ENCODE measurements at regions not wholly inside any gene's neighbourhood (a gene's known extent, or its start where the extent isn't known, plus 50 kb on each side); places are given as distances from the start of the nearest gene placed in this dataset.

DNA sequence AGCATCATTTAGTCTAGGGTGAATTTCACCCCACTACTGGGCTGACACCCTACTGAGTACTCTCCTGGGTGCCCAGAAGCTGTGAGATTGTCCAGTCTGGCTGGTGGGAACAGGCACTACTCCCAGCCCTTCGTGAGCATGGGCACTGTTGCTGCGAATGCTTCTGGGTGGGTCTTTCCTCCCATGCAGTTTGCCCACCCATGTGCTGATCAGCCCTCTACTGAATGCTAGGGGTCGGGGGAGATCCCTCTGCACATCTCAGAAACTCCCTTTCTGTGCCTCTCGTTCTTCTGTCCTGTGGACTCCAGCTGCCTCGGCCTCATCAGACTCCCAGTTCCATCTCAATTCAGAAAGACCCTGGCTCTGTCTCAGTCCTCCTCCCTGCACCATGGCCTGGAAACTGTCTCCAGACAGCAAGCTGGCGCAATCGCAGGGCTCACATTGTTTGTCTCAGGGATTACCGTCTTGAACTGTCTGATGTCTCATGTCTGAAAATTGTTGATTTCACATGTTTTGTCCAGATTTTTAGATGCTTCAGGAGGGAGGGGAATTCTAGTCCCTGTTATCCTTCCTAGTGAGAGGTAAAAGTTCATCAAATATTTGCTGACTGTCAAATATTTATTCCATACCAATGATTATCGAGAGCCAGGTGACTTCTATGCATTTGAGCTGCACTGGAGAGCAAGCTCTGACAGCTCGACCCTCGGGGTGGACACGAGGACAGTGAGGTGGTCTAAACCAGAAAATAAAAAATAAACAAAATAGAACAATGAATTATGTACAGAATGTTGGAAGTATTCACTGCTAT lies 316.6 kb upstream of the RTL1 start:
- H4K5ac ChIP-seq (ENCODE audit: low read depth, low read length): no peak overlapping the region
- H3K4me2 ChIP-seq (ENCODE audit: low read depth, low read length): no peak overlapping the region
- H3K4me1 ChIP-seq (ENCODE audit: control insufficient read depth, insufficient read depth, low read length): no peaks in the 10 kb centered on the region
- no peak overlapping the region for H2BK20ac ChIP-seq (ENCODE audit: low read depth, low read length)
- WGBS, 2 experiments (ENCODE audit: extremely low coverage in 2 of 2, insufficient read length in 1 of 2): 40% methylated on average over 4 of the region's 12 CpGs; no CpG with 5 or more reads in 1 of the 2 experiments
- no peak overlapping the region for H2AFZ ChIP-seq (replicated peaks; ENCODE audit: low read length, poor library complexity)
- H2BK15ac ChIP-seq (ENCODE audit: low read depth, low read length): no peak overlapping the region
- H2BK120ac ChIP-seq (ENCODE audit: low read depth, low read length): no peak overlapping the region
- H3K56ac ChIP-seq (ENCODE audit: extremely low read depth, insufficient read depth, low read length): no peak overlapping the region
- no peak for TF ChIP-seq CHD1 (IDR thresholded peaks at IDR 0.05; ENCODE audit: low read depth, low read length)
- TF ChIP-seq MAFK (IDR thresholded peaks at IDR 0.05; ENCODE audit: low read depth, low read length): peak; percentile 65; the same call in 1 of the 2 replicates
- TF ChIP-seq, protein P1, sequence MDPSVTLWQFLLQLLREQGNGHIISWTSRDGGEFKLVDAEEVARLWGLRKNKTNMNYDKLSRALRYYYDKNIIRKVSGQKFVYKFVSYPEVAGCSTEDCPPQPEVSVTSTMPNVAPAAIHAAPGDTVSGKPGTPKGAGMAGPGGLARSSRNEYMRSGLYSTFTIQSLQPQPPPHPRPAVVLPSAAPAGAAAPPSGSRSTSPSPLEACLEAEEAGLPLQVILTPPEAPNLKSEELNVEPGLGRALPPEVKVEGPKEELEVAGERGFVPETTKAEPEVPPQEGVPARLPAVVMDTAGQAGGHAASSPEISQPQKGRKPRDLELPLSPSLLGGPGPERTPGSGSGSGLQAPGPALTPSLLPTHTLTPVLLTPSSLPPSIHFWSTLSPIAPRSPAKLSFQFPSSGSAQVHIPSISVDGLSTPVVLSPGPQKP (IDR thresholded peaks at IDR 0.05; ENCODE audit: borderline replicate concordance, low read depth, low read length): no peak
- no peak for TF ChIP-seq RFX5 (IDR thresholded peaks at IDR 0.05; ENCODE audit: low read depth, low read length)
- H4K91ac ChIP-seq (ENCODE audit: insufficient read depth, low read depth, low read length): no peak overlapping the region
- no peaks in the 10 kb centered on the region for H4K20me1 ChIP-seq (ENCODE audit: insufficient read depth, low read length)
- no peak overlapping the region for H3K9ac ChIP-seq (ENCODE audit: low read depth, low read length)
- H3K27me3 ChIP-seq (ENCODE audit: control insufficient read depth, insufficient read depth, low read length): peaks cover 36% of the 10 kb centered on the region
- H3K79me1 ChIP-seq (ENCODE audit: low read depth in 1 of 2, low read length in 2 of 2): no peaks in the 10 kb centered on the region
- H2AK9ac ChIP-seq (replicated peaks; ENCODE audit: low read depth, low read length, poor library complexity): no peak overlapping the region
- no peak overlapping the region for H2AK5ac ChIP-seq (ENCODE audit: low read depth, low read length)
- in situ Hi-C loops (cut with MboI; ENCODE audit: low sequenced_read_pairs): no loop called here
- H3K18ac ChIP-seq (ENCODE audit: low read depth, low read length): no peak overlapping the region
- 0 out of 2 replicates have a peak, but pooled peaks cover 2% of the 10 kb centered on the region for H3K9me3 ChIP-seq (ENCODE audit: control insufficient read depth, insufficient read depth, low read length)
- BruUV-seq (replicated peaks): no TSS peak
- H3K36me3 ChIP-seq (ENCODE audit: control insufficient read depth, insufficient read depth, low read length): no peaks in the 10 kb centered on the region
- ChIA-PET POLR2A (ENCODE audit: unreplicated experiment) (no interaction called here), CTCF (no interaction called here)
- H3K4me3 ChIP-seq (ENCODE audit: insufficient read depth, low read depth, low read length): no peak overlapping the region
- H3K14ac ChIP-seq (replicated peaks; ENCODE audit: low read depth, low read length): no peak overlapping the region
- H3K4ac ChIP-seq (ENCODE audit: low read depth, low read length): no peak overlapping the region
- H2BK5ac ChIP-seq (ENCODE audit: low read depth, low read length, poor library complexity, severe bottlenecking): no peak overlapping the region
- no peak overlapping the region for H3K23ac ChIP-seq (ENCODE audit: low read depth, low read length)
- no peaks in the 10 kb centered on the region for H3K9me1 ChIP-seq (ENCODE audit: insufficient read depth, low read length)
- intact Hi-C loops (cut with micrococcal nuclease): no loop called here
- no peak for ATAC-seq (ENCODE audit: low read depth)
- H3K27ac ChIP-seq (ENCODE audit: insufficient read depth, low read length): no peak overlapping the region
- dilution Hi-C loops (cut with HindIII; ENCODE audit: low sequenced_read_pairs, unreplicated experiment): no loop called here
- DNase-seq: no peak
- H4K8ac ChIP-seq (ENCODE audit: low read depth in 2 of 2, low read length in 2 of 2): no peak overlapping the region
